ENCODE measurements at regions not wholly inside any gene's neighbourhood (a gene's known extent, or its start where the extent isn't known, plus 50 kb on each side); places are given as distances from the start of the nearest gene placed in this dataset.
"Not testable (repeated sequence)": the region's sequence is repeated elsewhere in the genome, so short reads cannot be mapped to it uniquely, and the experiment has no call there.

DNA sequence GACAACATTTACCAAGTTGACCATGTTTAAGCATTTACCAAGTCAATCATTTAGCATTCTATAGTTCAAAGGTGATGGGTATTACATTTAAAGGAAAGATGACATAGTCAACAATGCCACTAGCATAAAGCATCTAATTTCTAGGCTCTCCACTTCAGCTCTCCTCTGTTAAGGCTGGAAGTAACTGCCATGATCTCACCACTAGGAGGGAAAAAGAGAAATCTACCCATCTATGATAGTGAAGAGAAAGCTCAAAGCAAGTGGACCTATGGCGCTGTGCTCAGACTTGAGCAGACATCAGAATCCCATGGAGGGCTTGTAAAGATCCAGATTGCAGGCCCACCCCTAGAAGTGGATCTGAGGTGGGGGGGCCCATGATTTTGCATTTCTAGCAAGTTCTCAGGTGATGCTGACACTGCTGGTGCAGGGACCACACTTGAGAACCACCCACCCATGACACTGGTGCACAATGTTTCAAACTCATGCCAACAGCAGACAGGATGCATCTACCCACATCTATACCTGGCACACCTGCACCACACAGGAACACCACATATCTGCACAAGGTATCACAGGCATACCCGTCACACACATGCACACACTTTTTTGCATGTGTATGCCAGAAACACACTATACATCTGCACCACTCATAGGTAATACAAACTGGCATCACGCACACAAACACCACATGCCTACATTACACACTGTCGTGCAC is 392.9 kb upstream of the RUNX1 start:
- no peak for FAIRE-seq

- FAIRE-seq: no peak
Measured at GRCh38 chr21:35438643-35439404, 389.7 kb upstream of the RUNX1 start.

- no peak for FAIRE-seq
Measured at GRCh38 chr21:35437941-35438340, 388.8 kb upstream of the RUNX1 start.

GRCh38 chr21:35436899-35437298 is 387.8 kb upstream of the RUNX1 start:
- FAIRE-seq: no peak

GRCh38 chr21:35432601-35433000 is 383.5 kb upstream of the RUNX1 start:
- FAIRE-seq: not testable (repeated sequence)

DNA sequence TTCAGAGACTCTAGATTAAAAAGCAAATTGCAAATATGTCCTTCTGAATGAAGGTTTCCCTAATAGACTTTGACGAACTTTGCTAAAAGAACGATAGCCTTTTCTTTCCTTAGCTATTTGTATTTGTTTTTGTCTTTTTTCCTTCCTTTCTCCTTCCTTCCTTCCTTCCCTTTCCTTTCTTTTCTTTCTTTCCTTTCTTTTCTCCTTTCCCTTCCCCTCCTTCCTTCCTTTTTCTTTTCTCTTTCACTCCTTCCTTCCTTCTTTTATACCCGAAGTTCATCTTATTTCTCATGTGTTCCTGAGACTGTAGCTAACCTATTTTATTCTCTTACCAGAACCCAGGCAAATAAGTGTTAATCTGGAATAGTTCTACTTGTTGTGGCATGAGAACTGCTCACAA is 381.2 kb upstream of the RUNX1 start:
- FAIRE-seq: no peak

DNA sequence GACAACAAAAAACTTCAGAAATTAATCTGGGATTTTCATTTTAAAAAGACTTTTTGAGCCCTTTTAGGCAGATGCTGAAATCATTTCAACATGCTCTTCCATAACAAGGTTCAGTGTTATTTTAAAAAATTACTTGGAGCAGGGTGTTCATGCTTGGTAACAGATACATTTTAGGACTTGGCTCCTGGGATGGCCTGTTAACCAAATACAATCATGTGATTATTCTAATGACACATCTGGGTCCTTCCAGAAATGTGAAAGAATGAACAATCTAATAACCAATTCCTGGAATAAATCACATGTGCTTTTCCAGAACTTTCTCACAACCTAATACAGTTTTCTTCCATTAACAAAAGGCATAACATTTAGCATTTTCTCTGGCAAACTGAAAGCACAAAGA is 379.8 kb upstream of the RUNX1 start:
- no peak for FAIRE-seq

GRCh38 chr21:35428489-35428888 is 379.4 kb upstream of the RUNX1 start:
- no peak for FAIRE-seq

DNA sequence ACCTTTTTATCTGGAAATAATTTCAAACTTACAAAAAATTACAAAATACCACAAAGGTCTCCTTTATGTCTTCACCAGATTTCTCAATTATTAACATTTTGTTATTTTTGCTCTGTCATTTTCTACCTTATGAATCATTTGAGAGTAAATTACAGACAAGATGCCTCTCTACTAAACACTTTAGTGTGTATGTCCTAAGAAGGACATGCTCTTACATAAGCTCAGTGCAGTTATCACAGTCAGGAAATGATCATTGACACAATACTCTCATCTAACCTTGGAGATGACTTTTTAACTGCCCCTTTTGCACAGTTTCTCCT is 378.9 kb upstream of the RUNX1 start:
- FAIRE-seq: no peak

DNA sequence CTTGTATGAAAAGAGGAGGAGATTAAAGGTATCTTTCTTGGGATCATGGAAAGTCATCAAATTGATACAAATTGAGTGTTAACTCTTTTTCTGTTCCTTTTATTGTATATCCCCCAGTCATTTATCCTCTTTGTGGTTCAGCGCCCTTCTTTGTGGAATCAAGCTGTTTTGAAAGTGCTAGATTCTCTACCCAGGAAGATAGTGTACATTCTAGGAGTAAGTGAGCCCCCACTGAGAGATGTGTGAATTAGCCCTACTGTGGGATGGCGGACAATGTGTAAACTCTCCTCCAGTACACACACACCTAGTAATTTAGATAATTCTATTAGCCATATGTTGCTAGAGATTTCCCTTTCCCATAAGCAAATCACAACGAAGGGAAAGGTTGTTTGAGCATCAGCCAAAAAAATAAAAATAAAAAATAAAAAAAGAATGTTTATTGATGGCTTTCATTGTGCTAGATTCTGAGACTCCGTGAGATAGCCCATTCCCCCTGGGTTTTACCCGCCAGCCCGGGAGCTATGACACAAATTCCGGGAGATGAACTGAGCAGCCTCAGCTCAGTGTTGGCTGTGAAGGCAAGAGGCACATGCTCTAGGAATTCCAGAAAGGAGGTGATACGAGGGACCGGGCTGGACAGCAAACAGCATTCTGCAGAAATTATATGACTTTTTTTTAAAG is 378.4 kb upstream of the RUNX1 start:
- FAIRE-seq: no peak

- no peak for FAIRE-seq
Measured at GRCh38 chr21:35426897-35427296, 377.8 kb upstream of the RUNX1 start.

DNA sequence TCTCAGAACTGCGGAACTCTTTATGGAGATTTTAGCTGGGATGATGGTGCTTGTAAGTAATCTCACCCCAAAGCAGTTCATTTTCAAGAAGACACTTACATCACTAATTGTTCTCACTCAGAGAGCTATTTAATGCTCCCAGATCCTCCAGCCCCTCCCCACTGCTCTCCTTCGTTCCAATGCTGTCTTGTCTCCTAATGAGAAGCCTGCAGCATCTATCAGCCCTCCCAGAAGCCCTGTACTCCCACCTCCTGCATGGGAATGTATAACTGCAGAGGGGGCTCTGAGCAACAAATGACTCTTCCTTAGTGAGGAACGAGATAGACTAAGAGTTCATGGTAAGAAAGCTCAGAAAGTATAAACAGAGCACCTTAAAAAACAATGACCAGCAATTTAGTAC is 377.4 kb upstream of the RUNX1 start:
- no peak for FAIRE-seq

GRCh38 chr21:35424122-35424521 is 375.0 kb upstream of the RUNX1 start:
- no peak for FAIRE-seq

- no peak for FAIRE-seq
Measured at GRCh38 chr21:35423709-35424108, 374.6 kb upstream of the RUNX1 start.

GRCh38 chr21:35422011-35422410 is 372.9 kb upstream of the RUNX1 start:
- no peak for FAIRE-seq

- no peak for FAIRE-seq
Measured at GRCh38 chr21:35421221-35421620, 372.1 kb upstream of the RUNX1 start.

DNA sequence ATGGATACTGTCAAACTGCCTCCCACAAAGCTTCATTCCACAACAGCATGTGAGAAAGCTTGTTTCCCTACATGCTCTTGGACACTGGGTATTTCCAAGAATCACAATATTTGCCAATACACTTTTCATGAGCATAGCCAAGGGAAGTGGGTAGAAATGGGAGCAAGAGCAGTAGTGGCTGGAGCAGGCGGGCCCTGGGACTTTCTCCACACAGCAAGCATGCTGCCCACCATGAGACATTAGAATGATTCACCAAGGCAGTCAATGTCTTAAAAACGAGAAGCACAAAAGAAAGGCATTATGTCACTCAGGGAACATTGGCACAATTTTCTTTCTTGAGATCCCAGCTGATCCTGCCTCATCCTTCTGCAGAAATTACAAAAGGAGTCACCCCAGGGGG is 371.6 kb upstream of the RUNX1 start:
- FAIRE-seq: no peak

DNA sequence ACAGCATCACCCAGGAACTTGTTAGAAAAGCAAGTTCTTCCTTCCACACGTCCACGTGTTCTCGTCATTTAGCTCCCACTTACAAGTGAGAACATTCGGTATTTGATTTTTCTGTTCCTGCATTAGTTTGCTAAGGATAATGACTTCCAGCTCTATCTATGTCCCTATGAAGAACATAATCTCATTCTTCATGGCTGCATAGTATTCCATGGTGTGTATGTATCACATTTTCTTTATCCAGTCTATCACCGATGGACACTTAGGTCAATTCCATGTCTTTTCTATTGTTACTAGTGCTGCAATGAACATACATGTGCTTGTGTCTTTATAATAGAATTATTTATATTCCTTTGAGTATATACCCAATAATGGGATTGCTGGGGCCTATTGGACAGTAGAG is 368.7 kb upstream of the RUNX1 start:
- no peak for FAIRE-seq

- FAIRE-seq: no peak
Measured at GRCh38 chr21:35416866-35417489, 367.9 kb upstream of the RUNX1 start.

- FAIRE-seq: no peak
Measured at GRCh38 chr21:35414507-35415139, 365.5 kb upstream of the RUNX1 start.

- no peak for FAIRE-seq
Measured at GRCh38 chr21:35414056-35414455, 365.0 kb upstream of the RUNX1 start.

GRCh38 chr21:35412231-35412630 is 363.1 kb upstream of the RUNX1 start:
- no peak for FAIRE-seq

DNA sequence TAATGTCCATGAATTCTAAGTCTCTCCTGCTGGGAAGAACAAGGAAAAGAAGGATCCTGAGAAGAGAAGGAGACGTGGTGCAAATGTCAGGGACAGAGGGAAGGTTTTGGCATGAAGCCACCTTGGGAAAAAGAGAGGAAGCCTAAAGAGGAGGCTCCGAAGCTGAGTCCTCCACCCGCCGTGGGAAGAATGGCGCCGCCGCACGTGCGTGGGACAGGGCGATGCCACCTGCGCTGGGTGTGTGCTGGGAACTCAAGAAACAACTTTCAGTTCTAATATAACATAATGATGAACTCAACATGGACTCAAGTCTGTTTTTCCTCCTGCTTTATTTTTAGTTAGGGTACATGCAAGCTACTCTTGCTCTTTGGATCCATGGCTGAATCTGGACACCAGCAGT is 362.3 kb upstream of the RUNX1 start:
- no peak for FAIRE-seq

Data from TTC549 (cell line).